Muscle layer of duodenum (tissue), 2 donors: ENCODE measurements at regions not wholly inside any gene's neighbourhood (a gene's known extent, or its start where the extent isn't known, plus 50 kb on each side); places are given as distances from the start of the nearest gene placed in this dataset.

Experiments
- H3K27ac ChIP-seq: one replicate; pipeline ENCODE4 v1.7.0; 2013; ENCODE audit warnings: mild to moderate bottlenecking, low read length
- H3K27me3 ChIP-seq: one replicate; pipeline ENCODE4 v1.7.0; 2013; ENCODE audit warnings: low read depth, mild to moderate bottlenecking, control low read depth, low read length
- H3K36me3 ChIP-seq, 2 donors: one replicate each; pipeline ENCODE4 v1.7.0; 2013; ENCODE audit warnings: low read length in 2 of 2, control low read depth in 1 of 2, mild to moderate bottlenecking in 1 of 2; ENCODE audit not compliant: insufficient read depth in 2 of 2, control insufficient read depth in 1 of 2
- H3K4me1 ChIP-seq, 2 donors: one replicate each; pipeline ENCODE4 v1.7.0; 2013; ENCODE audit warnings: low read length in 2 of 2, mild to moderate bottlenecking in 2 of 2, control low read depth in 1 of 2, moderate library complexity in 1 of 2; ENCODE audit not compliant: insufficient read depth in 2 of 2, control insufficient read depth in 1 of 2
- H3K4me3 ChIP-seq, 2 donors: one replicate each; pipeline ENCODE4 v1.7.0; 2013; ENCODE audit warnings: low read length in 2 of 2, low read depth in 1 of 2, mild to moderate bottlenecking in 1 of 2
- H3K9me3 ChIP-seq, 2 donors: one replicate each; pipeline ENCODE4 v1.7.0; 2013; ENCODE audit warnings: low read length in 2 of 2, control low read depth in 1 of 2, mild to moderate bottlenecking in 1 of 2; ENCODE audit not compliant: control insufficient read depth in 1 of 2
- donor health status: healthy.

- Histone ChIP-seq H3K36me3 (no peaks in the 10 kb centered on the region), H3K27ac (no peak overlapping the region), H3K4me1 (no peaks in the 10 kb centered on the region), H3K9me3 (no peaks in the 10 kb centered on the region), H3K27me3 (no peaks in the 10 kb centered on the region), H3K4me3 (no peak overlapping the region)
These were observed 376.5 kb upstream of the MAN1A1 start for GRCh38 chr6:119726086-119726485.

GRCh38 chr6:119720160-119720559, 370.6 kb upstream of the MAN1A1 start:
- no peaks in the 10 kb centered on the region for H3K27me3 ChIP-seq
- H3K27ac ChIP-seq: no peak overlapping the region
- H3K4me1 ChIP-seq: no peaks in the 10 kb centered on the region
- no peak overlapping the region for H3K4me3 ChIP-seq
- H3K36me3 ChIP-seq: no peaks in the 10 kb centered on the region
- H3K9me3 ChIP-seq: no peaks in the 10 kb centered on the region

- Histone ChIP-seq H3K27me3 (no peaks in the 10 kb centered on the region), H3K27ac (no peak overlapping the region), H3K4me3 (no peak overlapping the region), H3K9me3 (no peaks in the 10 kb centered on the region), H3K4me1 (no peaks in the 10 kb centered on the region), H3K36me3 (no peaks in the 10 kb centered on the region)
These were observed 368.4 kb upstream of the MAN1A1 start for GRCh38 chr6:119717942-119718341.

- Histone ChIP-seq H3K36me3 (no peaks in the 10 kb centered on the region), H3K9me3 (no peaks in the 10 kb centered on the region), H3K4me3 (no peak overlapping the region), H3K4me1 (no peaks in the 10 kb centered on the region), H3K27ac (no peak overlapping the region), H3K27me3 (no peaks in the 10 kb centered on the region)
These were observed 367.2 kb upstream of the MAN1A1 start for GRCh38 chr6:119716668-119717270.

- H3K4me1 ChIP-seq: no peaks in the 10 kb centered on the region
- H3K36me3 ChIP-seq: no peaks in the 10 kb centered on the region
- H3K9me3 ChIP-seq: no peaks in the 10 kb centered on the region
- H3K4me3 ChIP-seq: no peak overlapping the region
- no peak overlapping the region for H3K27ac ChIP-seq
- no peaks in the 10 kb centered on the region for H3K27me3 ChIP-seq
These were observed 364.3 kb upstream of the MAN1A1 start for GRCh38 chr6:119713903-119714302.

GRCh38 chr6:119686644-119687043, 337.1 kb upstream of the MAN1A1 start:
- Histone ChIP-seq H3K4me3 (no peak overlapping the region), H3K36me3 (no peaks in the 10 kb centered on the region), H3K9me3 (no peaks in the 10 kb centered on the region), H3K4me1 (no peaks in the 10 kb centered on the region), H3K27ac (no peak overlapping the region), H3K27me3 (no peaks in the 10 kb centered on the region)

- Histone ChIP-seq H3K27me3 (no peaks in the 10 kb centered on the region), H3K4me3 (no peak overlapping the region), H3K9me3 (no peaks in the 10 kb centered on the region), H3K4me1 (no peaks in the 10 kb centered on the region), H3K36me3 (no peaks in the 10 kb centered on the region), H3K27ac (no peak overlapping the region)
These were observed 336.7 kb upstream of the MAN1A1 start for GRCh38 chr6:119686240-119686639.

- H3K36me3 ChIP-seq: no peaks in the 10 kb centered on the region
- H3K9me3 ChIP-seq: no peaks in the 10 kb centered on the region
- no peak overlapping the region for H3K4me3 ChIP-seq
- no peaks in the 10 kb centered on the region for H3K4me1 ChIP-seq
- H3K27ac ChIP-seq: no peak overlapping the region
- H3K27me3 ChIP-seq: no peaks in the 10 kb centered on the region
These were observed 334.1 kb upstream of the MAN1A1 start for GRCh38 chr6:119683671-119684070.

GRCh38 chr6:119683031-119683430, 333.5 kb upstream of the MAN1A1 start:
- no peak overlapping the region for H3K4me3 ChIP-seq
- H3K36me3 ChIP-seq: no peaks in the 10 kb centered on the region
- no peaks in the 10 kb centered on the region for H3K27me3 ChIP-seq
- no peaks in the 10 kb centered on the region for H3K9me3 ChIP-seq
- H3K4me1 ChIP-seq: no peaks in the 10 kb centered on the region
- no peak overlapping the region for H3K27ac ChIP-seq

GRCh38 chr6:119678961-119679360, 329.4 kb upstream of the MAN1A1 start:
- H3K36me3 ChIP-seq: no peaks in the 10 kb centered on the region
- no peaks in the 10 kb centered on the region for H3K4me1 ChIP-seq
- no peaks in the 10 kb centered on the region for H3K9me3 ChIP-seq
- H3K27me3 ChIP-seq: no peaks in the 10 kb centered on the region
- no peak overlapping the region for H3K4me3 ChIP-seq
- no peak overlapping the region for H3K27ac ChIP-seq

GRCh38 chr6:119677384-119677783, 327.8 kb upstream of the MAN1A1 start:
- H3K9me3 ChIP-seq: no peaks in the 10 kb centered on the region
- H3K4me3 ChIP-seq: no peak overlapping the region
- H3K36me3 ChIP-seq: no peaks in the 10 kb centered on the region
- H3K27me3 ChIP-seq: no peaks in the 10 kb centered on the region
- no peaks in the 10 kb centered on the region for H3K4me1 ChIP-seq
- H3K27ac ChIP-seq: no peak overlapping the region

- Histone ChIP-seq H3K27me3 (no peaks in the 10 kb centered on the region), H3K27ac (no peak overlapping the region), H3K9me3 (no peaks in the 10 kb centered on the region), H3K4me1 (no peaks in the 10 kb centered on the region), H3K36me3 (no peaks in the 10 kb centered on the region), H3K4me3 (no peak overlapping the region)
These were observed 327.4 kb upstream of the MAN1A1 start for GRCh38 chr6:119676961-119677360.
